HEK293 (cell line): ENCODE measurements at regions not wholly inside any gene's neighbourhood (a gene's known extent, or its start where the extent isn't known, plus 50 kb on each side); places are given as distances from the start of the nearest gene placed in this dataset.
A peak's percentile ranks its signal among the peaks of the same experiment; 100 is the strongest.
"Not testable (repeated sequence)": the region's sequence is repeated elsewhere in the genome, so short reads cannot be mapped to it uniquely, and the experiment has no call there.

ENCODE experiments used
- CTCF ChIA-PET: fragments of 350-600 bp; formaldehyde crosslinking; extraction: SDS; loops from one replicate; lab custom pipeline; 2021; ENCODE audit warnings: antibody characterized with exemption; lab: Yijun Ruan, JAX
- POLR2A ChIA-PET: fragments of 300-600 bp; formaldehyde crosslinking; extraction: SDS; loops from one replicate; lab custom pipeline; 2020; ENCODE audit warnings: antibody characterized with exemption, inconsistent platforms; lab: Yijun Ruan, JAX
- H3K27ac ChIP-seq: fragments of 200-500 bp; sonication (Bioruptor generic); 2 replicates; pipeline ENCODE4 v1.5.1; 2014; ENCODE audit warnings: low read depth, low read length, control low read depth, inconsistent platforms; ENCODE audit errors: extremely low read depth
- H3K36me3 ChIP-seq, 2 experiments: fragments of 200-500 bp in 1 of 2; sonication (Bioruptor generic) in 1 of 2; 1 replicate in 1 of 2; 2 replicates in 1 of 2; pipeline ENCODE4 v1.5.1; 2014 to 2017; ENCODE audit warnings: inconsistent platforms in 2 of 2, low read length in 2 of 2; ENCODE audit not compliant: control insufficient read depth in 2 of 2, insufficient read depth in 1 of 2
- H3K4me1 ChIP-seq: fragments of 200-500 bp; sonication (Bioruptor generic); 2 replicates; pipeline ENCODE4 v1.5.1; 2014; ENCODE audit warnings: mild to moderate bottlenecking, low read length, inconsistent platforms; ENCODE audit not compliant: control insufficient read depth, insufficient read depth
- H3K4me3 ChIP-seq: 2 replicates; pipeline ENCODE4 v1.5.1; 2011; ENCODE audit warnings: low read depth, mild to moderate bottlenecking, control low read depth, low read length, moderate library complexity
- H3K9me3 ChIP-seq: fragments of 200-500 bp; sonication (Bioruptor generic); 2 replicates; pipeline ENCODE4 v1.5.1; 2014; ENCODE audit warnings: low read depth, low read length, inconsistent platforms; ENCODE audit not compliant: control insufficient read depth, insufficient read depth
- GFI1B ChIP-seq: fragments of 450-650 bp; formaldehyde crosslinking; IDR thresholded peaks from 2 replicates; pipeline ENCODE4 v1.5.1; 2016; ENCODE audit warnings: missing biosample characterization, missing genetic modification characterization
- IKZF3 ChIP-seq: fragments of 450-650 bp; IDR thresholded peaks from 2 replicates; pipeline ENCODE4 v1.5.0; 2018; ENCODE audit warnings: missing biosample characterization, mild to moderate bottlenecking, missing genetic modification characterization, moderate library complexity
- SETDB1 ChIP-seq: IDR thresholded peaks from one replicate; pipeline ENCODE4 v1.6.1; 2017; ENCODE audit warnings: mild to moderate bottlenecking, low read length, moderate library complexity, mixed read lengths; ENCODE audit not compliant: insufficient read length
- ZBTB48 ChIP-seq: fragments of 450-650 bp; formaldehyde crosslinking; IDR thresholded peaks from 2 replicates; pipeline ENCODE4 v1.5.1; 2016; ENCODE audit warnings: missing biosample characterization, missing genetic modification characterization
- ZFP41 ChIP-seq: fragments of 450-650 bp; formaldehyde crosslinking; IDR thresholded peaks from 2 replicates; pipeline ENCODE4 v1.5.1; 2016; ENCODE audit warnings: missing biosample characterization, missing genetic modification characterization, borderline replicate concordance
- ZNF112 ChIP-seq: fragments of 450-650 bp; formaldehyde crosslinking; IDR thresholded peaks from 2 replicates; pipeline ENCODE4 v1.5.0; 2017; ENCODE audit warnings: missing biosample characterization, missing genetic modification characterization
- ZNF140 ChIP-seq: fragments of 450-650 bp; formaldehyde crosslinking; IDR thresholded peaks from 2 replicates; pipeline ENCODE4 v1.5.1; 2016; ENCODE audit warnings: missing biosample characterization, missing genetic modification characterization
- ZNF146 ChIP-seq: fragments of 450-650 bp; formaldehyde crosslinking; IDR thresholded peaks from 2 replicates; pipeline ENCODE4 v1.5.1; 2016; ENCODE audit warnings: missing biosample characterization, missing genetic modification characterization
- ZNF157 ChIP-seq: fragments of 450-650 bp; formaldehyde crosslinking; IDR thresholded peaks from 2 replicates; pipeline ENCODE4 v1.5.1; 2016; ENCODE audit warnings: missing biosample characterization, missing genetic modification characterization
- ZNF211 ChIP-seq: fragments of 450-650 bp; formaldehyde crosslinking; IDR thresholded peaks from 2 replicates; pipeline ENCODE4 v1.5.1; 2016; ENCODE audit warnings: low read depth, missing biosample characterization, missing genetic modification characterization
- ZNF350 ChIP-seq: fragments of 450-650 bp; formaldehyde crosslinking; IDR thresholded peaks from 2 replicates; pipeline ENCODE4 v1.5.0; 2017; ENCODE audit warnings: missing biosample characterization, mild to moderate bottlenecking, missing genetic modification characterization
- ZNF354C ChIP-seq: fragments of 450-650 bp; formaldehyde crosslinking; IDR thresholded peaks from 2 replicates; pipeline ENCODE4 v1.5.1; 2016; ENCODE audit warnings: missing biosample characterization, missing genetic modification characterization, low read depth, borderline replicate concordance
- ZNF366 ChIP-seq: fragments of 450-650 bp; formaldehyde crosslinking; conservative IDR thresholded peaks from 2 replicates; pipeline ENCODE4 v1.5.1; 2016; ENCODE audit warnings: missing biosample characterization, missing genetic modification characterization
- ZNF558 ChIP-seq: fragments of 450-650 bp; formaldehyde crosslinking; IDR thresholded peaks from 2 replicates; pipeline ENCODE4 v1.5.1; 2016; ENCODE audit warnings: missing biosample characterization, missing genetic modification characterization
- ZNF596 ChIP-seq: fragments of 450-650 bp; IDR thresholded peaks from 2 replicates; pipeline ENCODE4 v1.5.0; 2018; ENCODE audit warnings: missing biosample characterization, mild to moderate bottlenecking, missing genetic modification characterization, moderate library complexity
- ZNF639 ChIP-seq: fragments of 450-650 bp; formaldehyde crosslinking; IDR thresholded peaks from 2 replicates; pipeline ENCODE4 v1.5.1; 2016; ENCODE audit warnings: missing biosample characterization, missing genetic modification characterization
- ZNF704 ChIP-seq: fragments of 450-650 bp; formaldehyde crosslinking; IDR thresholded peaks from 2 replicates; pipeline ENCODE4 v1.5.1; 2016; ENCODE audit warnings: missing biosample characterization, missing genetic modification characterization
- TF ChIP-seq, protein P1 (sequence below): fragments of 450-650 bp; formaldehyde crosslinking; IDR thresholded peaks from 2 replicates; pipeline ENCODE4 v1.5.1; 2017; ENCODE audit warnings: missing biosample characterization, missing genetic modification characterization

DNA sequence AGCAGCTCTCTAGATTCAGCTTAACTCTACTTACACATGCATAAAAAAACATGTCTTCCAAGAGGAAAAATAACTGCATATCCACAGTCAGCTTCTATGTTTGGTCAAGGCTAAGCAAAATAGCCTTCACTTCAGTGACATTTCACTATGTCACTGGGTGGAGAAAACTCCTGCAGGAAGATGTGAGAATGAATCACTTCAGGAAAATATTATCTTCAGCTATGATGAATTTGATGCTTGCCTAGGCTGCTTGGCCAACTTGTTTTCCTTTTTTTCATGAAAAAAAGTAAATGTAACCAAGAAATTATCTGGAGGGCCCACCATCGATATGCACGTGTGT is 143.0 kb upstream of the ZNF608 start:
- ChIA-PET CTCF (no interaction called here), POLR2A (no interaction called here)
- Histone ChIP-seq H3K4me3 (no peak overlapping the region), H3K9me3 (no peaks in the 10 kb centered on the region), H3K27ac (peak overlapping the region; percentile 64; the same call in 1 of the 2 replicates), H3K4me1 (peaks cover 34% of the 10 kb centered on the region), H3K36me3 (no peaks in the 10 kb centered on the region)
- TF ChIP-seq ZNF157 (tag by site-specific recombination), result no peak
- no peak for TF ChIP-seq ZNF146 (tag by site-specific recombination)
- no peak for TF ChIP-seq ZNF704 (tag by site-specific recombination)
- no peak for TF ChIP-seq ZNF112 (tag by site-specific recombination)
- TF ChIP-seq ZBTB48, result no peak
- TF ChIP-seq GFI1B (tag by site-specific recombination), result no peak
- no peak for TF ChIP-seq ZNF354C (tag by site-specific recombination)
- TF ChIP-seq IKZF3 (tag by site-specific recombination), result no peak
- no peak for TF ChIP-seq ZFP41 (tag by site-specific recombination)
- TF ChIP-seq SETDB1, result no peak
- no peak for TF ChIP-seq ZNF639
- no peak for TF ChIP-seq ZNF211 (tag by site-specific recombination)
- TF ChIP-seq ZNF596 (tag by site-specific recombination), result no peak
- TF ChIP-seq ZNF350 (tag by site-specific recombination), result no peak

GRCh38 chr5:124889850-124890249 is 143.4 kb upstream of the ZNF608 start:
- POLR2A ChIA-PET, result no interaction called here
- Histone ChIP-seq H3K27ac (no peak overlapping the region), H3K4me1 (peaks cover 34% of the 10 kb centered on the region), H3K9me3 (no peaks in the 10 kb centered on the region), H3K4me3 (no peak overlapping the region), H3K36me3 (no peaks in the 10 kb centered on the region)
- no peak for TF ChIP-seq ZNF140
- TF ChIP-seq, protein P1, sequence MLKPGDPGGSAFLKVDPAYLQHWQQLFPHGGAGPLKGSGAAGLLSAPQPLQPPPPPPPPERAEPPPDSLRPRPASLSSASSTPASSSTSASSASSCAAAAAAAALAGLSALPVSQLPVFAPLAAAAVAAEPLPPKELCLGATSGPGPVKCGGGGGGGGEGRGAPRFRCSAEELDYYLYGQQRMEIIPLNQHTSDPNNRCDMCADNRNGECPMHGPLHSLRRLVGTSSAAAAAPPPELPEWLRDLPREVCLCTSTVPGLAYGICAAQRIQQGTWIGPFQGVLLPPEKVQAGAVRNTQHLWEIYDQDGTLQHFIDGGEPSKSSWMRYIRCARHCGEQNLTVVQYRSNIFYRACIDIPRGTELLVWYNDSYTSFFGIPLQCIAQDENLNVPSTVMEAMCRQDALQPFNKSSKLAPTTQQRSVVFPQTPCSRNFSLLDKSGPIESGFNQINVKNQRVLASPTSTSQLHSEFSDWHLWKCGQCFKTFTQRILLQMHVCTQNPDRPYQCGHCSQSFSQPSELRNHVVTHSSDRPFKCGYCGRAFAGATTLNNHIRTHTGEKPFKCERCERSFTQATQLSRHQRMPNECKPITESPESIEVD (tag by site-specific recombination), result peak; percentile 45
- CTCF ChIA-PET, result no interaction called here

DNA sequence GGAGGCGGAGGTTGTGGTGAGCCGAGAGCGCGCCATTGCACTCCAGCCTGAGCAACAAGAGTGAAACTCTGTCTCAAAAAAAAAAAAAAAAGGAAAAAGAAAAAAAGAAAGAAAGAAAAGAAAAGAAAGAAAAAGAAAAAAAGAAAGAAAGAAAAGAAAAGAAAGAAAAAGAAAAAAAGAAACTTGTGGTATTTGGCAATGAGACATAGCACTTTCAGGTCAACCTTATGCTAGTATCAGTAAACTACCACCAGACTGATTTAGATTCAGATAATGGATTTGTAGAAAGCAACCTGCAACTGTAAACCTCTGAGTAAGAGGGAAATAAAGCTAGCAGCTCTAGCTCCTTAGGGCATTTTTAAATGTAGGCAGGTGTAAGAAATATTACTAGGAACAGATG is 144.0 kb upstream of the ZNF608 start:
- H3K36me3 ChIP-seq, H3K4me3 ChIP-seq, CTCF ChIA-PET, H3K27ac ChIP-seq, H3K9me3 ChIP-seq: not testable (repeated sequence)
- H3K4me1 ChIP-seq, result peaks cover 34% of the 10 kb centered on the region
- TF ChIP-seq ZNF558 (0 out of 2 replicates have a peak, but pooled peaks have one; percentile 38), ZNF366 (peak; percentile 59; the same call in 1 of the 2 replicates)
- TF ChIP-seq, all 188 proteins: peak for 2; not testable (repeated sequence) for 186
- POLR2A ChIA-PET, result not testable (repeated sequence)
